Immature natural killer cell (primary cell): ENCODE measurements at regions not wholly inside any gene's neighbourhood (a gene's known extent, or its start where the extent isn't known, plus 50 kb on each side); places are given as distances from the start of the nearest gene placed in this dataset.
"Not testable (repeated sequence)": the region's sequence is repeated elsewhere in the genome, so short reads cannot be mapped to it uniquely, and the experiment has no call there.

ENCODE experiments used
- DNase-seq, 3 donors: peaks; one replicate each; pipeline ENCODE4 v3.0.0; 2022; ENCODE audit warnings: mixed read lengths in 1 of 3
- H3K27ac Mint-ChIP-seq, 6 donors: one replicate each; pipeline ENCODE4 v1.8.0; 2020; ENCODE audit warnings: mixed read lengths in 6 of 6, mild to moderate bottlenecking in 5 of 6, inconsistent platforms in 4 of 6, moderate library complexity in 3 of 6
- H3K27me3 Mint-ChIP-seq, 3 donors: one replicate each; pipeline ENCODE4 v1.8.0; 2020 to 2021; ENCODE audit warnings: low read depth in 3 of 3, mild to moderate bottlenecking in 3 of 3, mixed read lengths in 3 of 3, moderate library complexity in 3 of 3, inconsistent platforms in 1 of 3
- H3K36me3 Mint-ChIP-seq, 3 donors: one replicate each; pipeline ENCODE4 v1.8.0; 2020; ENCODE audit warnings: mixed read lengths in 3 of 3, inconsistent platforms in 2 of 3, mild to moderate bottlenecking in 2 of 3
- H3K4me1 Mint-ChIP-seq, 2 donors: one replicate each; pipeline ENCODE4 v1.8.0; 2020; ENCODE audit warnings: inconsistent platforms in 2 of 2, mild to moderate bottlenecking in 2 of 2, mixed read lengths in 2 of 2, moderate library complexity in 1 of 2
- H3K4me3 Mint-ChIP-seq, 5 donors: one replicate each; pipeline ENCODE4 v1.8.0; 2020; ENCODE audit warnings: mild to moderate bottlenecking in 5 of 5, mixed read lengths in 5 of 5, inconsistent platforms in 3 of 5, moderate library complexity in 3 of 5
- H3K9me3 Mint-ChIP-seq, 6 donors: one replicate each; pipeline ENCODE4 v1.8.0; 2020; ENCODE audit warnings: mild to moderate bottlenecking in 6 of 6, mixed read lengths in 6 of 6, inconsistent platforms in 4 of 6, moderate library complexity in 3 of 6

DNA sequence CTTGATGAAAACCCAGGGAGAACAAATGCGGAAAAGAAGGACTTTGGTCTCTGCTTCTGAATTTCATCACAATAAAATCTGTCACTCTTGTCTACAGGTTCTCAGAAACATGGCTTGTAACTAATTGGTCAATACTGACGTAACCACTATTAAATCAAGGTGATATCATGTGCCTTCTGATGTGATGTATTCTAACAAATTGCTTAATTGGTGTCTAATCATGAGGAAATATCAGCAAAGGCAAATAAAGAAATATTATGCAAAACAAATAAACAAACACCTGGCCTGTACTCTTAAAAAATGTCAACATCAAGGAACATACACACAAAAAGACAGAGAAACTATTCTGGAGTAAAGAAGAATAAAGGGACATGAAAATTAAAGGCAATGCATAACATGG lies 1165.0 kb downstream of the NXPH1 start:
- Mint-ChIP-seq H3K27ac (no peak overlapping the region), H3K4me1 (no peaks in the 10 kb centered on the region), H3K9me3 (peaks cover 10 to 31% (median 18%) of the 10 kb centered on the region in 6 donors), H3K4me3 (no peak overlapping the region), H3K27me3 (no peaks in the 10 kb centered on the region), H3K36me3 (no peaks in the 10 kb centered on the region)
- no peak for DNase-seq

DNA sequence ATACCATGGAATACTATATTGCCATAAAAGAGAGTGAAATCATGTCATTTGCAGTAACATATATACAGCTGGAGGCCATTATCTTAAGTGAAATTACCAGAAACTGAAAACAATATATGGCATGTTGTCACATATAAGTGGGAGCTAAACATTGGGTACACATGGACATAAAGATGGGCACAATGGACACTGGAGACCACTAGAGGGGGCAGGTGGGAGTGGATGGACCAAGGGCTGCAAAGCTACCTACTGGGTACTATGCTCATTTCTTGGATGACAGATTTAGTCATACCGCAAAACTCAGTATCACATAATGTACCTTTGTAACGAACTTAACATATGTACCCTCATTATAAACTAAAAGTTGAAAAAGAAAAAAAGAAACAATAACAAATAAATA lies 1167.6 kb downstream of the NXPH1 start:
- no peak overlapping the region for H3K27ac Mint-ChIP-seq
- peaks cover 10 to 31% (median 17%) of the 10 kb centered on the region in 6 donors for H3K9me3 Mint-ChIP-seq
- no peak for DNase-seq
- H3K36me3 Mint-ChIP-seq, result no peaks in the 10 kb centered on the region
- H3K27me3 Mint-ChIP-seq, result no peaks in the 10 kb centered on the region
- H3K4me1 Mint-ChIP-seq, result no peaks in the 10 kb centered on the region
- no peak overlapping the region for H3K4me3 Mint-ChIP-seq

DNA sequence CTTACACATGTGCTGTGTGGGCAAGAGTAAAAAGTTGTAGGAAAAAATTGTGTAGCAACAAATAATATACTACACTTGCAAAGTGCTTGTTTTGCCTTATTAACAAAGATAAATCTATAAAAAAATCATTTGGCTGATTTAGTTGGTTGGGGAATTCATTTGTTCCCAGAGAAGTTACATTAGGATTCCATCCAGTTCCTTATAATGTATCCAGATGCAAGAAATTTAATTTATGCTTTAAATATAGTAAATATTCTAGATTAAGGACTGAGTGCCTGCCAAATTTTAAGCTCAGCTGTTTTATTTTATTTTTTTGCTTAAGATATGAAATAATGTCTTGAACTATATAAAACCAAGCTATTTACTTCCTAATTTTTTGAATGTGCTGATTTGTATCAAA lies 1169.9 kb downstream of the NXPH1 start:
- no peak overlapping the region for H3K4me3 Mint-ChIP-seq
- H3K27me3 Mint-ChIP-seq, result no peaks in the 10 kb centered on the region
- no peak overlapping the region for H3K27ac Mint-ChIP-seq
- no peaks in the 10 kb centered on the region for H3K4me1 Mint-ChIP-seq
- no peak for DNase-seq
- peaks cover 9 to 37% (median 15%) of the 10 kb centered on the region in 6 donors for H3K9me3 Mint-ChIP-seq
- no peaks in the 10 kb centered on the region for H3K36me3 Mint-ChIP-seq

DNA sequence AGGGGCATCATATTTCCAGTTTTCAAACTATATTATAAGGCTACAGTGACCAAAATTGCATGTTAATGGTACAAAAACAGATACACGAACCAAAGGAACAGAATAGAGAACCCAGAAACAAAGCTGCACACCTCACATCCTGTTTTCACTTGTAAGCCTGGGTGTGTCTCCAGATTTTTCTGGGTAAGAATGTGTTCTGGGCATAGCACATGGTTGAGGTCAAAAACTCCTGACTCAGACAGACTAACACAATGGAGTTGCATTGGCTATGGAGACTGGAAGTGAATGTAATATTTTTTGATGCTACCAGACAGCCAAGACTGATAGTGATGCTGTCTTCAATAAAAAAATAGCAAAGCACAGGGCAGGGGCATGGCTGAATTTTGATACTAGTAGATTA lies 1175.2 kb downstream of the NXPH1 start:
- H3K9me3 Mint-ChIP-seq, result peaks cover 11 to 36% (median 21%) of the 10 kb centered on the region in 6 donors
- no peak for DNase-seq
- no peaks in the 10 kb centered on the region for H3K27me3 Mint-ChIP-seq
- H3K4me1 Mint-ChIP-seq, result no peaks in the 10 kb centered on the region
- no peak overlapping the region for H3K27ac Mint-ChIP-seq
- no peak overlapping the region for H3K4me3 Mint-ChIP-seq
- no peaks in the 10 kb centered on the region for H3K36me3 Mint-ChIP-seq

DNA sequence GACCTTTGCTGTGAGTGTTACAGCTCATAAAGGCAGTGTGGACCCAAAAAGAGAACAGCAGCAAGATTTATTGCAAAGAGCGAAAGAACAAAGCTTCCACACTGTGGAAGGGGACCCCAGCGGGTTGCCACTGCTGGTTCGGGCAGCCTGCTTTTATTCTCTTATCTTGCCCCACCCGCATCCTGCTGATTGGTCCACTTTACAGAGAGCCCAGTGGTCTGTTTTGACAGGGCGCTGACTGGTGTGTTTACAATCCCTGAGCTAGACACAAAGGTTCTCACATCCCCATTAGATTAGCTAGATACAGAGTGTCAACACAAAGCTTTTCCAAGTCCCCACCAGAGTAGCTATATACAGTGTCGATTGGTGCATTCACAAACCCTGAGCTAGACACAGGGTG lies 1187.5 kb downstream of the NXPH1 start:
- H3K36me3 Mint-ChIP-seq, H3K4me3 Mint-ChIP-seq, DNase-seq, H3K27me3 Mint-ChIP-seq, H3K27ac Mint-ChIP-seq, H3K4me1 Mint-ChIP-seq: not testable (repeated sequence)
- peaks cover 5 to 41% (median 31%) of the 10 kb centered on the region in 6 donors for H3K9me3 Mint-ChIP-seq

DNA sequence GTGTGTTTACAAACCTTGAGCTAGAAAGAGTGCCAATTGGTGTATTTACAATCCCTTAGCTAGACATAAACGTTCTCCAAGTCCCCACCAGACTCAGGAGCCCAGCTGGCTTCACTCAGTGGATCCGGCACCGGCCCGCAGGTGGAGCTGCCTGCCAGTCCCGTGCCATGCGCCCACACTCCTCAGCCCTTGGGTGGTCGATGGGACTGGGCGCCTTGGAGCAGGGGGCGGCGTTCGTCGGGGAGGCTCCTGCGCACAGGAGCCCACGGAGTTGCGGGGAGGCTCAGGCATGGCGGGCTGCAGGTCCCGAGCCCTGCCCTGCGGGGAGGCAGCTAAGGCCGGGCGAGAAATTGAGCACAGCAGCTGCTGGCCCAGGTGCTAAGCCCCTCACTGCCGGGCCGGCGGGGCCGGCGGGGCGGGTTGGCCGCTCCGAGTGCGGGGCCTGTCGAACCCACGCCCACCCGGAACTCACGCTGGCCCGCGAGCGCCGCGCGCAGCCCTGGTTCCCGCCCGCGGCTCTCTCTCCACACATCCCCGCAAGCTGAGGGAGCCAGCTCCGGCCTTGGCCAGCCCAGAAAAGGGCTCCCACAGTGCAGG lies 1188.0 kb downstream of the NXPH1 start:
- H3K27ac Mint-ChIP-seq, H3K27me3 Mint-ChIP-seq, DNase-seq, H3K4me1 Mint-ChIP-seq, H3K36me3 Mint-ChIP-seq, H3K4me3 Mint-ChIP-seq: not testable (repeated sequence)
- H3K9me3 Mint-ChIP-seq, result peaks cover 4 to 46% (median 32%) of the 10 kb centered on the region in 6 donors

DNA sequence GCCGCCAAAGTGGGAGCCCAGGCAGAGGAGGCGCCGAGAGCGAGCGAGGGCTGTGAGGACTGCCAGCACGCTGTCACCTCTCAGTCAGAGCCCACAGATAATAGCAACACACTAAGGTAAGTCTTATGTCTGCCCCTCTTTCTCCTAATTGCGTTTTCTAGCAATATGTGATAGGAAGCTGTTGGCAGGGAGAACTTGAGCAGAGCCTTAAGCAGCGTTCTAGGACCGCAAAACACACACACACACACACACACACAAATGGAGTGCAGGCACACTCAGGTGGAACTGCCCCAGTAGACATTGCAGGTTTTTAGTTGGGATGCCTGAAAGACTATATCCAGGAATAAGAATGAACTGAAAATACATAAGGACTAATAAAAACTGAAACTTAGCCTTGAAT lies 1188.5 kb downstream of the NXPH1 start:
- H3K27me3 Mint-ChIP-seq, result no peaks in the 10 kb centered on the region
- no peak overlapping the region for H3K4me3 Mint-ChIP-seq
- no peaks in the 10 kb centered on the region for H3K36me3 Mint-ChIP-seq
- no peak overlapping the region for H3K27ac Mint-ChIP-seq
- H3K4me1 Mint-ChIP-seq, result no peaks in the 10 kb centered on the region
- no peak for DNase-seq
- H3K9me3 Mint-ChIP-seq, result peaks cover 7 to 47% (median 33%) of the 10 kb centered on the region in 6 donors

DNA sequence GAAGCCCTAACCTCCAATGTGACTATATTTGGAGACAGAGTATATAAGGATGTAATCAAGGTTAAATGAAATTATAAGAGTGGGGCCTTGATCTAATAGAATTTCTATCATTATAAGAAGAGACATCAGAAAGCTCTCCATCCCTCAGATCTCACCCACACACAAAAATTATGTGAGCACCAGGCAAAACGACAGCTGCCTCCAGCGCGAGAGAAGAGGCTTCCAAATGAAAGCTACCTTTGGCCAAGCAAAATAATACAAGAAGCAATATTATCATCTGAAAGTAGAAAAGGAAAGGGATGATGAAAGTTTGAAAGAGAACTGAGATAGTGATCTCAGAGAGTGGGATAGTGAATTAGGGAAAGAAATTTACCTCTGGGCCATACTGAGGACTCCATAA lies 1192.5 kb downstream of the NXPH1 start:
- no peaks in the 10 kb centered on the region for H3K36me3 Mint-ChIP-seq
- no peaks in the 10 kb centered on the region for H3K27me3 Mint-ChIP-seq
- H3K4me3 Mint-ChIP-seq, result no peak overlapping the region
- no peaks in the 10 kb centered on the region for H3K4me1 Mint-ChIP-seq
- H3K9me3 Mint-ChIP-seq, result peaks cover 9 to 46% (median 26%) of the 10 kb centered on the region in 6 donors
- no peak overlapping the region for H3K27ac Mint-ChIP-seq
- DNase-seq, result no peak

DNA sequence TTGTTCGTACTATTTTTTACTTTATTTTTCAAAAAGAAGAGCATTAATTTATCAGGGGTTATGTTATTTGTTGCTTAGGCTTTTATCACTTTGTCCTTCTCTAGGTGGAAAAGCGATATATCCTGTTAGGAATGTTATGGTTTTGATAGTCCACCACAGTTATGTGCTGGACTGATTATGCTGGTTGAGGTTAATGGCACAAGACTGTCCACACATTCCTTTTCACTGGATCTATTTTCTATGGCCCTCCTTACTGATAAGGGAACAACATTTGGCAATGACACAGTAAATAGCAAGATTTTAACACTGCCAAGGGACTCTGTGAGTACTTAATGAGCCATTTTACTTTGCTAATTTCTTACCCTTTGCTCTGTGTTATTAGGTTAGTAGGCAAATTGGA lies 1212.3 kb downstream of the NXPH1 start:
- H3K4me1 Mint-ChIP-seq, result no peaks in the 10 kb centered on the region
- no peak for DNase-seq
- H3K27ac Mint-ChIP-seq, result no peak overlapping the region
- peaks cover 0 to 13% (median 7%) of the 10 kb centered on the region in 6 donors for H3K9me3 Mint-ChIP-seq
- no peaks in the 10 kb centered on the region for H3K27me3 Mint-ChIP-seq
- no peaks in the 10 kb centered on the region for H3K36me3 Mint-ChIP-seq
- no peak overlapping the region for H3K4me3 Mint-ChIP-seq

DNA sequence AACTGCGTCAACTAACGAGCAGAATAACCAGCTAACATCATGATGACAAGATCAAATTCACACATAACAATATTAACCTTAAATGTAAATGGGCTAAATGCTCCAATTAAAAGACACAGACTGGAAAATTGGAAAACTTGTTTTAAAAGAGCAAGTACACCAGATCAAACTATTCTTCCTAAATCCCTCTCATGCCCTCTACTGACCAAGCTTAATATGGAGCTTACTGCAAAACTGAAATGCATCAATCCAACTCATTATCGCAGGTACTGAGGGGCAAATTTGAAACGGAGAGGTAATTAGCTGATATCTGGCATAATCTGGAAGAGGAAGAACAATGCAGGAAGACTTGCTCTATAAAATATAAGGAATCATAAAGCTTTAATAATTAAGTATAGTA lies 1223.8 kb downstream of the NXPH1 start:
- H3K27me3 Mint-ChIP-seq, result no peaks in the 10 kb centered on the region
- no peak overlapping the region for H3K27ac Mint-ChIP-seq
- no peaks in the 10 kb centered on the region for H3K4me1 Mint-ChIP-seq
- H3K4me3 Mint-ChIP-seq, result no peak overlapping the region
- no peaks in the 10 kb centered on the region for H3K36me3 Mint-ChIP-seq
- DNase-seq, result no peak
- H3K9me3 Mint-ChIP-seq, result peaks cover 9 to 25% (median 14%) of the 10 kb centered on the region in 6 donors

DNA sequence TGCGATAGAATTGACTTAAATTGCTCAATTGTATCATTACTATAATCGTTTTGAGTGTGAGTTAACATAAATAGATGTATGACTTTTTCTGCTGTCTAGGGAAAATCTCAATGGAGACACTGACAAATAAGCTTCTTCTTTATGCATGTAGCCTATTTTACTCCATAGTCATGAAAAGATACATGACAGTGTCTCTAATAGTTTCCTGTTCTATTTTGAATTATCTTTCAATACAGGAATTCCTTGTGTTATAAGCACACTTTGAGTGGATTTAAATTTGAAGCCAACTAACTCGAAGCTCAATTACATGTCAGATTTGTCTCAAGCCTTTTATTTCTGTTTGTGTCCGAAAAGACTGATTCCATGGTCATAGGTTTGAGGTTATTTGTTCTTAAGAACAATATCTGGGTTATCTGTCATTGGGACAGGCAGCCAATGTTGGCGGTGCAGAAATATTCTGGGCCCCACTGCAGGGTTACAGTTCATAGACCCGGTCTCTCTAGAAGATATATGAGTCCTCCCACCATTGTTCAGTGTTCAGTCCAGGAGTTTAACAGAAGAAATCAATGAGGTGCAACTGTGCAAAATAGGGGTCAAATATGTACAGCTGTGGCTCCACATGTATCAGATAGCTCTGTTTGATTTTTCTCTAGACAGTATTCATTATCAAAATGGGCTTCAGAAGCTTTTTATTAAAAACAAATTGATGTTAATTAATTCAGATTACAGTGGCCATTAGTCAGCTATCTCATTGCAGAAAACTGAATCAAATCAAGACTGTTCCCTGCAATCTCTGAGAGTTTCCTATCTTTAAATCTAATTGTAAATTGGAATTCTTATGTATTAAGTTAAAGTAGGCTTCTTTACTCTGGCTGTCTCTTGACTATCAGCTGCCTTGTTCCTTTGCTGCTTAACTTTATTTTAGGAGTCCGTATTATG lies 1238.8 kb downstream of the NXPH1 start:
- Mint-ChIP-seq H3K27ac (no peak overlapping the region), H3K36me3 (no peaks in the 10 kb centered on the region), H3K4me3 (no peak overlapping the region), H3K9me3 (peaks cover 2 to 38% (median 12%) of the 10 kb centered on the region in 6 donors), H3K27me3 (peaks cover 0 to 2% (median 0%) of the 10 kb centered on the region in 3 donors), H3K4me1 (no peaks in the 10 kb centered on the region)
- no peak for DNase-seq

DNA sequence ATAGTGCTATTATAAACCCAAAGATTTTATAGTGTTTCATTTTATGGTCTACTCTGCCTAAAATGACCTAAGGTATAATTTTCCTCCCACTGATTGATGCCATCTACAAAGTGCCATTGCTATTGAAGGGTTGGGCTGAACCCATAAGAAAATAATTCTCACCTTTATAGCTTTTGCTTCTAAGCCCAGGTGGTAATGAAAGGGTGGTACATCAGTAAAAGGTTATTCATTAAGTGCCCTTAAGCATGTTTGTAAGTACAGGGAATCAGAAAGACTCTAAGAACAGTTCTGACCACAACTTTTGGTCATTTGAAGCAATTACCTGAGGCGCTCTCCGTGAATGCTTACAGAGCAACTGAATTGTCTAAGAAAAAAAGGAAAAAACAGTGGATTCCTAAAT lies 1247.3 kb downstream of the NXPH1 start:
- Mint-ChIP-seq H3K27ac (no peak overlapping the region), H3K9me3 (peaks cover 5 to 31% (median 16%) of the 10 kb centered on the region in 6 donors), H3K36me3 (no peaks in the 10 kb centered on the region), H3K27me3 (peaks cover 0 to 3% (median 0%) of the 10 kb centered on the region in 3 donors), H3K4me1 (no peaks in the 10 kb centered on the region), H3K4me3 (no peak overlapping the region)
- no peak for DNase-seq

DNA sequence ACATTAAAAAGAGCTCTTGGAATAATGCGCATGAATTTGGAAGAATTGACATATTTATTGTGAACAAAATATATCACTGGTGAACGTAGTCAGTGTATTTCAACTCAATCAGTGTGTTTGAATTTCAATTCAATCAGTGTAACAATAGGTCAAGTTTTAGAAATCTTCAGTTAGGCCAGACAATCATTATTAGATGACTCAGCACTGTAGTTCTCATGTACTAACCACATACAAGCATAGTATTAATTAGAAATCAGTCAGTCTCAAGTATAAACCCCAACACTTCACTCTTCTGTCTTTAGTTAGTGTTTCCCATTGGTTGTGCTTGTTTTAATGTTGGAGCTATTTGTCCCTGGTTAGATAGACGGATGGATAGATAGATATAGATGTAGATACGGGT lies 1247.9 kb downstream of the NXPH1 start:
- H3K27me3 Mint-ChIP-seq, result peaks cover 0 to 3% (median 0%) of the 10 kb centered on the region in 3 donors

DNA sequence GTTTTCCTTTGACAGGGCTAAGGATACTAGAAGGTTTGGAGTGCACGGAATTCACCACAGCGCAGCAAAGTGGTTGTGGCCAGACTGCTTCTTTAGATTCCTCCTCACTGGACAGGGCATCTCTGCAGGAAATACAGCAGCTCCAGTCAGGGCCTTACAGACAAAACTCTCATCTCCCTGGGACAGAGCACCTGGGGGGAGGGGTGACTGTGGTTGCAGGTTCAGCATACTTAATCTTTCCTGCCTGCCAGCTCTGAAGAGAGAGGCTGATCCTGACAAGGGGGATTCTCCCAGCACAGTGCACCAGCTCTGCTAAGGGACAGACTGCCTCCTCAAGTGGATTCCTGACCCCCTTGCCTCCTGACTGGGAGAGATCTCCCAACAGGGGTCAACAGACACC lies 1257.9 kb downstream of the NXPH1 start:
- peaks cover 0 to 3% (median 0%) of the 10 kb centered on the region in 3 donors for H3K36me3 Mint-ChIP-seq
- no peaks in the 10 kb centered on the region for H3K27me3 Mint-ChIP-seq
- no peak for DNase-seq

More for the DNA sequence above, 1247.9 kb downstream of the NXPH1 start:
- no peaks in the 10 kb centered on the region for H3K36me3 Mint-ChIP-seq
- DNase-seq, result no peak
- peaks cover 5 to 31% (median 17%) of the 10 kb centered on the region in 6 donors for H3K9me3 Mint-ChIP-seq
- H3K27ac Mint-ChIP-seq, result no peak overlapping the region
- no peaks in the 10 kb centered on the region for H3K4me1 Mint-ChIP-seq
- H3K4me3 Mint-ChIP-seq, result no peak overlapping the region

More for the DNA sequence above, 1257.9 kb downstream of the NXPH1 start:
- no peak overlapping the region for H3K4me3 Mint-ChIP-seq
- H3K4me1 Mint-ChIP-seq, result no peaks in the 10 kb centered on the region
- H3K9me3 Mint-ChIP-seq, result peaks cover 10 to 33% (median 19%) of the 10 kb centered on the region in 6 donors
- H3K27ac Mint-ChIP-seq, result no peak overlapping the region
